K562 (cell line): ENCODE measurements at regions not wholly inside any gene's neighbourhood (a gene's known extent, or its start where the extent isn't known, plus 50 kb on each side); places are given as distances from the start of the nearest gene placed in this dataset.

Source experiments
- ATAC-seq: fragments of 200-7000 bp; cut with Tn5 transposase; 3 replicates; pipeline ENCODE4 v1.9.1; 2020; ENCODE audit warnings: moderate library complexity
- BruUV-seq: library from RNA; stranded (reverse); fragments of 400-500 nt; replicated peaks from 2 replicates; lab custom pipeline; 2021; lab: Mats Ljungman, UMichigan
- CTCF ChIA-PET: fragments of 300-600 bp; formaldehyde crosslinking; extraction: SDS; loops from one replicate; lab custom pipeline; 2021; ENCODE audit warnings: low intra/inter-chr PET ratio; lab: Yijun Ruan, JAX
- POLR2A ChIA-PET: fragments of 300-600, 350-650 bp; sonication (Branson Sonifier 250); formaldehyde crosslinking; extraction: SDS; loops from one replicate; lab custom pipeline; 2021; ENCODE audit warnings: antibody characterized with exemption, inconsistent platforms; lab: Yijun Ruan, JAX
- DNase-seq, 4 experiments: peaks; one replicate each; pipeline versions ENCODE4 v3.0.0 to v3.0.0-alpha.2; 2011 to 2018; ENCODE audit warnings: low spot score in 3 of 4, mixed read lengths in 3 of 4; ENCODE audit errors: extremely low read depth in 1 of 4
- FAIRE-seq: peaks from 2 replicates; lab custom pipeline; 2011; peaks lifted over from hg19 to GRCh38; lab: Jason Lieb, UNC
- H2AFZ ChIP-seq: 2 replicates; pipeline ENCODE4 v1.6.0; 2011; ENCODE audit warnings: low read depth, low read length, control low read depth, inconsistent platforms
- H3K27ac ChIP-seq: fragments of 200-600 bp; 3 replicates; pipeline ENCODE4 v1.8.0; 2011; ENCODE audit warnings: low read depth, mild to moderate bottlenecking, control low read depth, inconsistent platforms, low read length, moderate library complexity, mixed read lengths; ENCODE audit errors: extremely low read depth
- H3K27me3 ChIP-seq, 2 experiments: fragments of 300-600 bp in 1 of 2; 2 replicates in 1 of 2; 3 replicates in 1 of 2; pipeline versions ENCODE4 v1.6.0 to v1.8.0; 2011; ENCODE audit warnings: inconsistent platforms in 2 of 2, low read length in 2 of 2, mild to moderate bottlenecking in 1 of 2, mixed read lengths in 1 of 2, moderate library complexity in 1 of 2; ENCODE audit not compliant: control insufficient read depth in 2 of 2, insufficient read depth in 2 of 2
- H3K36me3 ChIP-seq: fragments of 300-600 bp; 3 replicates; pipeline ENCODE4 v1.8.0; 2011; ENCODE audit warnings: mild to moderate bottlenecking, low read length, inconsistent platforms; ENCODE audit not compliant: control insufficient read depth, insufficient read depth
- H3K4me1 ChIP-seq, 2 experiments: fragments of 200-600 bp in 1 of 2; replicated peaks in 1 of 2; 2 replicates in 1 of 2; 3 replicates in 1 of 2; pipeline versions ENCODE4 v1.5.1 to v1.8.0; 2011; ENCODE audit warnings: inconsistent platforms in 2 of 2, low read length in 2 of 2, mild to moderate bottlenecking in 1 of 2, mixed read lengths in 1 of 2, moderate library complexity in 1 of 2; ENCODE audit not compliant: control insufficient read depth in 2 of 2, insufficient read depth in 2 of 2
- H3K4me2 ChIP-seq: 2 replicates; pipeline ENCODE4 v1.6.1; 2011; ENCODE audit warnings: low read length, control low read depth, inconsistent platforms, mixed read lengths; ENCODE audit not compliant: insufficient read depth
- H3K4me3 ChIP-seq: fragments of 200-600 bp; sonication (generic), shearing (Covaris generic); 2 replicates; pipeline ENCODE4 v1.5.1; 2016; ENCODE audit warnings: control low read depth, inconsistent platforms
- H3K79me2 ChIP-seq: fragments of 200-600 bp; 3 replicates; pipeline ENCODE4 v1.8.0; 2011; ENCODE audit warnings: low read length, inconsistent platforms; ENCODE audit not compliant: control insufficient read depth, insufficient read depth
- H3K9ac ChIP-seq, 2 experiments: 2 replicates each; pipeline versions ENCODE4 v1.6.0 to v1.6.1; 2011; ENCODE audit warnings: low read depth in 2 of 2, low read length in 2 of 2, control low read depth in 1 of 2, inconsistent platforms in 1 of 2, mild to moderate bottlenecking in 1 of 2, mixed read lengths in 1 of 2; ENCODE audit not compliant: insufficient read depth in 1 of 2
- H3K9me1 ChIP-seq: one replicate; pipeline ENCODE4 v1.6.0; 2011; ENCODE audit warnings: inconsistent platforms, mild to moderate bottlenecking, low read length, moderate library complexity; ENCODE audit not compliant: control insufficient read depth, insufficient read depth
- H3K9me3 ChIP-seq: replicated peaks from 2 replicates; pipeline ENCODE4 v1.5.1; 2011; ENCODE audit warnings: low read depth, low read length, inconsistent platforms; ENCODE audit not compliant: control insufficient read depth, insufficient read depth
- H4K20me1 ChIP-seq: replicated peaks from 2 replicates; pipeline ENCODE4 v1.6.1; 2011; ENCODE audit warnings: low read length, inconsistent platforms, mixed read lengths; ENCODE audit not compliant: control insufficient read depth, insufficient read depth
- ASH1L ChIP-seq: fragments of 450-650 bp; IDR thresholded peaks from 2 replicates; pipeline ENCODE4 v1.6.1; 2018; ENCODE audit warnings: borderline replicate concordance, mild to moderate bottlenecking, low read depth; ENCODE audit not compliant: partially characterized antibody
- CHCHD3 ChIP-seq: fragments of 250-450 bp; sonication (Bioruptor Pico); IDR thresholded peaks from 2 replicates; pipeline ENCODE4 v2.1.2; 2022; ENCODE audit warnings: mild to moderate bottlenecking
- CTCFL ChIP-seq: IDR thresholded peaks from 2 replicates; pipeline ENCODE4 v1.6.1; 2011; ENCODE audit warnings: borderline replicate concordance, low read depth, mild to moderate bottlenecking, moderate library complexity, low read length; ENCODE audit not compliant: insufficient read depth, poor library complexity, severe bottlenecking
- HSF4 ChIP-seq: fragments of 250-450 bp; sonication (Bioruptor Pico); IDR thresholded peaks from 2 replicates; pipeline ENCODE4 v2.1.2; 2022; ENCODE audit warnings: mild to moderate bottlenecking, moderate library complexity, borderline replicate concordance
- KDM1A ChIP-seq, 2 experiments: fragments of 450-650 bp; IDR thresholded peaks; 2 replicates each; pipeline ENCODE4 v1.6.1; 2016; ENCODE audit warnings: mild to moderate bottlenecking in 2 of 2
- SMAD4 ChIP-seq: fragments of 250-450 bp; sonication (Bioruptor Pico); conservative IDR thresholded peaks from 2 replicates; pipeline ENCODE4 v1.8.0; 2021; ENCODE audit warnings: inconsistent platforms, mild to moderate bottlenecking, moderate library complexity
- TFE3 ChIP-seq: fragments of 450-650 bp; formaldehyde crosslinking; IDR thresholded peaks from 2 replicates; pipeline ENCODE4 v1.4.0; 2020; ENCODE audit warnings: mild to moderate bottlenecking, mixed read lengths
- ZNF277 ChIP-seq: fragments of 250-450 bp; sonication (Bioruptor Pico); IDR thresholded peaks from 2 replicates; pipeline ENCODE4 v1.8.0; 2022; ENCODE audit warnings: inconsistent platforms, mild to moderate bottlenecking, moderate library complexity, borderline replicate concordance
- ZNF318 ChIP-seq, 2 experiments: fragments of 450-650 bp; IDR thresholded peaks; 2 replicates each; pipeline ENCODE4 v1.6.1; 2016; ENCODE audit warnings: mild to moderate bottlenecking in 2 of 2, borderline replicate concordance in 1 of 2, low read depth in 1 of 2, moderate library complexity in 1 of 2
- WGBS: fragments of 100-300 bp; shearing (Covaris generic); methylation state at CpG from one replicate; pipeline ENCODE4 v1.1.6; 2016; ENCODE audit warnings: low coverage, mixed read lengths; ENCODE audit not compliant: insufficient coverage; ENCODE audit errors: missing lambda C conversion rate; 5-methylcytosine and 5-hydroxymethylcytosine counted together
- in situ Hi-C: fragments of 300-500 bp; cut with MboI; formaldehyde crosslinking; loops from 4 replicates; pipeline ENCODE4 v1.15.0; 2018; ENCODE audit warnings: inconsistent platforms, mixed read lengths
- intact Hi-C: fragments of 100-400 bp; cut with micrococcal nuclease; formaldehyde crosslinking; loops from 2 replicates; pipeline ENCODE4 v1.14.2; 2022

GRCh38 chr4:13860126-13860525 lies 232.6 kb upstream of the BOD1L1 start:
- no TSS peak for BruUV-seq
- TF ChIP-seq TFE3 (CRISPR knock-in tag) = no peak
- TF ChIP-seq HSF4 (CRISPR knock-in tag) = no peak
- no peak for TF ChIP-seq CTCFL
- no peak for TF ChIP-seq SMAD4 (CRISPR knock-in tag)
- TF ChIP-seq CHCHD3 (CRISPR knock-in tag) = no peak
- no peak for TF ChIP-seq ASH1L
- TF ChIP-seq KDM1A (IDR thresholded peaks at IDR 0.05) = no peak
- TF ChIP-seq ZNF318 (IDR thresholded peaks at IDR 0.05; ENCODE audit: borderline replicate concordance in 1 of 2, low read depth in 1 of 2) = no peak
- no peak for TF ChIP-seq ZNF277 (CRISPR knock-in tag)

More at GRCh38 chr4:13860126-13860525, 232.6 kb upstream of the BOD1L1 start:
- H3K4me2 ChIP-seq = no peak overlapping the region
- FAIRE-seq (no peak), ATAC-seq (no peak), DNase-seq (no peak)
- in situ Hi-C loops (no loop called here), intact Hi-C loops (no loop called here)
- no peaks in the 10 kb centered on the region for H3K27me3 ChIP-seq
- no peak overlapping the region for H2AFZ ChIP-seq
- POLR2A ChIA-PET = no interaction called here
- no peak overlapping the region for H3K27ac ChIP-seq
- H4K20me1 ChIP-seq = no peaks in the 10 kb centered on the region
- 0% methylated on average over 1 of the region's 1 CpG for WGBS
- no peak overlapping the region for H3K9ac ChIP-seq
- H3K36me3 ChIP-seq = no peaks in the 10 kb centered on the region
- no peaks in the 10 kb centered on the region for H3K4me1 ChIP-seq
- H3K79me2 ChIP-seq = no peaks in the 10 kb centered on the region
- H3K9me3 ChIP-seq = no peaks in the 10 kb centered on the region
- CTCF ChIA-PET = no interaction called here
- H3K9me1 ChIP-seq = no peaks in the 10 kb centered on the region
- no peak overlapping the region for H3K4me3 ChIP-seq
